ENCODE measurements at regions not wholly inside any gene's neighbourhood (a gene's known extent, or its start where the extent isn't known, plus 50 kb on each side); places are given as distances from the start of the nearest gene placed in this dataset.
A peak's percentile ranks its signal among the peaks of the same experiment; 100 is the strongest.

GRCh38 chr15:60126200-60126599 lies 122.1 kb downstream of the FOXB1 start:
- Histone ChIP-seq H3K27me3 (ENCODE audit: insufficient read depth, low read length) (peaks cover 19% of the 10 kb centered on the region), H3K27ac (ENCODE audit: low read depth, low read length) (no peak overlapping the region), H2AFZ (ENCODE audit: low read length) (no peak overlapping the region), H3K36me3 (ENCODE audit: insufficient read depth, low read length) (no peaks in the 10 kb centered on the region), H3K79me2 (ENCODE audit: insufficient read depth, low read length) (no peaks in the 10 kb centered on the region), H3K4me3 (ENCODE audit: insufficient read depth, low read length) (no peak overlapping the region), H3K4me1 (ENCODE audit: insufficient read depth, low read length) (peaks cover 5% of the 10 kb centered on the region), H3K9me3 (ENCODE audit: low read depth, low read length) (no peaks in the 10 kb centered on the region), H4K20me1 (ENCODE audit: insufficient read depth, low read length) (no peaks in the 10 kb centered on the region), H3K4me2 (ENCODE audit: insufficient read depth, low read length) (no peak overlapping the region)
- DNase-seq (ENCODE audit: insufficient read length, low spot score, missing footprints): no peak
- no peak for TF ChIP-seq CTCF (IDR thresholded peaks at IDR 0.05; ENCODE audit: extremely low read depth, low read depth, low read length)

GRCh38 chr15:60126661-60127060 lies 122.5 kb downstream of the FOXB1 start:
- H3K4me3 ChIP-seq (ENCODE audit: insufficient read depth, low read length): no peak overlapping the region
- H3K36me3 ChIP-seq (ENCODE audit: insufficient read depth, low read length): no peaks in the 10 kb centered on the region
- peaks cover 19% of the 10 kb centered on the region for H3K27me3 ChIP-seq (ENCODE audit: insufficient read depth, low read length)
- no peaks in the 10 kb centered on the region for H4K20me1 ChIP-seq (ENCODE audit: insufficient read depth, low read length)
- no peak for TF ChIP-seq CTCF (IDR thresholded peaks at IDR 0.05; ENCODE audit: extremely low read depth, low read depth, low read length)
- no peaks in the 10 kb centered on the region for H3K9me3 ChIP-seq (ENCODE audit: low read depth, low read length)
- no peak overlapping the region for H3K4me2 ChIP-seq (ENCODE audit: insufficient read depth, low read length)
- no peak overlapping the region for H3K27ac ChIP-seq (ENCODE audit: low read depth, low read length)
- H3K4me1 ChIP-seq (ENCODE audit: insufficient read depth, low read length): peaks cover 5% of the 10 kb centered on the region
- H2AFZ ChIP-seq (ENCODE audit: low read length): no peak overlapping the region
- DNase-seq (ENCODE audit: insufficient read length, low spot score, missing footprints): no peak
- H3K79me2 ChIP-seq (ENCODE audit: insufficient read depth, low read length): no peaks in the 10 kb centered on the region

GRCh38 chr15:60128000-60128376 lies 123.9 kb downstream of the FOXB1 start:
- Histone ChIP-seq H3K27ac (ENCODE audit: low read depth, low read length) (peak overlapping the region; percentile 77), H4K20me1 (ENCODE audit: insufficient read depth, low read length) (no peaks in the 10 kb centered on the region), H3K4me2 (ENCODE audit: insufficient read depth, low read length) (peak overlapping the region; percentile 84), H2AFZ (ENCODE audit: low read length) (peak overlapping the region; percentile 95), H3K79me2 (ENCODE audit: insufficient read depth, low read length) (no peaks in the 10 kb centered on the region), H3K36me3 (ENCODE audit: insufficient read depth, low read length) (no peaks in the 10 kb centered on the region), H3K4me1 (ENCODE audit: insufficient read depth, low read length) (peaks cover 5% of the 10 kb centered on the region), H3K27me3 (ENCODE audit: insufficient read depth, low read length) (peaks cover 24% of the 10 kb centered on the region), H3K4me3 (ENCODE audit: insufficient read depth, low read length) (peak overlapping the region; percentile 77), H3K9me3 (ENCODE audit: low read depth, low read length) (no peaks in the 10 kb centered on the region)
- DNase-seq (ENCODE audit: insufficient read length, low spot score, missing footprints): no peak
- no peak for TF ChIP-seq CTCF (IDR thresholded peaks at IDR 0.05; ENCODE audit: extremely low read depth, low read depth, low read length)

DNA sequence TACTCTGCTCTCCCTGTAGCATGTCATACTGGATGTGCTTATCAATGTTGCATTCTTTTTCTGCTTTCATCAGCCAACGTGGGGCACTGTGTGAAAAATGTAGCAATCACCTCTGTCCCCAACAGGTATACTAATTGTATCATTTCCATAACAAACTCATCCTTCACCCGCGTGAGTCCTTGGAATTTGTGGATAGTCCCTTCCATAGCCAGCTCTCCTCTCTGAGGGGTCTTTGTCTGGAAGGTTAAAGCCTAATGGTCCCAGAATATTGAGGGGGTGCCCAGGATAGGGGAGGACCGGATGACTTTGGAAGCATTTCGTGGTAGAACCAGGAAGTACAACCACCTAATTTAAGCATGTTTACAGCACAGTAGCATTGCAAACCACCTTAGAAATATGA lies 124.6 kb downstream of the FOXB1 start:
- Histone ChIP-seq H3K4me2 (ENCODE audit: insufficient read depth, low read length) (no peak overlapping the region), H3K4me1 (ENCODE audit: insufficient read depth, low read length) (peaks cover 5% of the 10 kb centered on the region), H3K4me3 (ENCODE audit: insufficient read depth, low read length) (no peak overlapping the region), H4K20me1 (ENCODE audit: insufficient read depth, low read length) (no peaks in the 10 kb centered on the region), H2AFZ (ENCODE audit: low read length) (no peak overlapping the region), H3K9me3 (ENCODE audit: low read depth, low read length) (no peaks in the 10 kb centered on the region), H3K36me3 (ENCODE audit: insufficient read depth, low read length) (no peaks in the 10 kb centered on the region), H3K27me3 (ENCODE audit: insufficient read depth, low read length) (peaks cover 29% of the 10 kb centered on the region), H3K79me2 (ENCODE audit: insufficient read depth, low read length) (no peaks in the 10 kb centered on the region), H3K27ac (ENCODE audit: low read depth, low read length) (no peak overlapping the region)
- TF ChIP-seq CTCF (IDR thresholded peaks at IDR 0.05; ENCODE audit: extremely low read depth, low read depth, low read length): no peak
- no peak for DNase-seq (ENCODE audit: insufficient read length, low spot score, missing footprints)

Data from osteoblast (primary cell).